Parathyroid adenoma (tissue), 2 donors: ENCODE measurements at regions not wholly inside any gene's neighbourhood (a gene's known extent, or its start where the extent isn't known, plus 50 kb on each side); places are given as distances from the start of the nearest gene placed in this dataset.

Source experiments
- H2AFZ ChIP-seq: fragments of 300-600 bp; sonication (generic); one replicate; pipeline ENCODE4 v1.7.0; 2017; ENCODE audit warnings: antibody characterized with exemption, mild to moderate bottlenecking
- H3K27ac ChIP-seq: fragments of 300-600 bp; sonication (generic); one replicate; pipeline ENCODE4 v1.7.0; 2017
- H3K27me3 ChIP-seq: fragments of 300-600 bp; sonication (generic); one replicate; pipeline ENCODE4 v1.7.0; 2017; ENCODE audit warnings: low read length; ENCODE audit not compliant: control insufficient read depth, insufficient read depth
- H3K36me3 ChIP-seq: fragments of 300-600 bp; sonication (generic); one replicate; pipeline ENCODE4 v1.7.0; 2017; ENCODE audit warnings: low read length; ENCODE audit not compliant: control insufficient read depth, insufficient read depth
- H3K4me1 ChIP-seq: fragments of 300-600 bp; sonication (generic); one replicate; pipeline ENCODE4 v1.7.0; 2017; ENCODE audit warnings: control low read depth
- H3K4me2 ChIP-seq: fragments of 300-600 bp; sonication (generic); one replicate; pipeline ENCODE4 v1.7.0; 2017; ENCODE audit warnings: low read length
- H3K4me3 ChIP-seq: fragments of 300-600 bp; sonication (generic); one replicate; pipeline ENCODE4 v1.7.0; 2017; ENCODE audit warnings: low read depth, low read length
- H3K79me2 ChIP-seq: fragments of 300-600 bp; sonication (generic); one replicate; pipeline ENCODE4 v1.7.0; 2017; ENCODE audit warnings: control low read depth
- H3K9ac ChIP-seq: fragments of 300-600 bp; sonication (generic); one replicate; pipeline ENCODE4 v1.7.0; 2017; ENCODE audit warnings: mild to moderate bottlenecking
- H3K9me3 ChIP-seq: fragments of 300-600 bp; sonication (generic); one replicate; pipeline ENCODE4 v1.7.0; 2017; ENCODE audit warnings: low read length; ENCODE audit not compliant: control insufficient read depth
- TF ChIP-seq, protein P1 (sequence below): fragments of 300-600 bp; sonication (generic); IDR thresholded peaks from one replicate; pipeline ENCODE4 v1.7.0; 2017; ENCODE audit warnings: antibody characterized with exemption, mild to moderate bottlenecking
- donor health status: primary hyperparathyroidism.

- Histone ChIP-seq H3K9me3 (no peaks in the 10 kb centered on the region), H3K9ac (no peak overlapping the region), H3K4me3 (no peak overlapping the region), H3K79me2 (no peaks in the 10 kb centered on the region), H3K4me2 (no peak overlapping the region), H3K27me3 (no peaks in the 10 kb centered on the region), H2AFZ (no peak overlapping the region), H3K27ac (no peak overlapping the region), H3K36me3 (no peaks in the 10 kb centered on the region), H3K4me1 (no peaks in the 10 kb centered on the region)
- TF ChIP-seq, protein P1, sequence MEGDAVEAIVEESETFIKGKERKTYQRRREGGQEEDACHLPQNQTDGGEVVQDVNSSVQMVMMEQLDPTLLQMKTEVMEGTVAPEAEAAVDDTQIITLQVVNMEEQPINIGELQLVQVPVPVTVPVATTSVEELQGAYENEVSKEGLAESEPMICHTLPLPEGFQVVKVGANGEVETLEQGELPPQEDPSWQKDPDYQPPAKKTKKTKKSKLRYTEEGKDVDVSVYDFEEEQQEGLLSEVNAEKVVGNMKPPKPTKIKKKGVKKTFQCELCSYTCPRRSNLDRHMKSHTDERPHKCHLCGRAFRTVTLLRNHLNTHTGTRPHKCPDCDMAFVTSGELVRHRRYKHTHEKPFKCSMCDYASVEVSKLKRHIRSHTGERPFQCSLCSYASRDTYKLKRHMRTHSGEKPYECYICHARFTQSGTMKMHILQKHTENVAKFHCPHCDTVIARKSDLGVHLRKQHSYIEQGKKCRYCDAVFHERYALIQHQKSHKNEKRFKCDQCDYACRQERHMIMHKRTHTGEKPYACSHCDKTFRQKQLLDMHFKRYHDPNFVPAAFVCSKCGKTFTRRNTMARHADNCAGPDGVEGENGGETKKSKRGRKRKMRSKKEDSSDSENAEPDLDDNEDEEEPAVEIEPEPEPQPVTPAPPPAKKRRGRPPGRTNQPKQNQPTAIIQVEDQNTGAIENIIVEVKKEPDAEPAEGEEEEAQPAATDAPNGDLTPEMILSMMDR: no peak
These were observed 64.3 kb upstream of the DMRTA1 start for GRCh38 chr9:22382331-22382730.

DNA sequence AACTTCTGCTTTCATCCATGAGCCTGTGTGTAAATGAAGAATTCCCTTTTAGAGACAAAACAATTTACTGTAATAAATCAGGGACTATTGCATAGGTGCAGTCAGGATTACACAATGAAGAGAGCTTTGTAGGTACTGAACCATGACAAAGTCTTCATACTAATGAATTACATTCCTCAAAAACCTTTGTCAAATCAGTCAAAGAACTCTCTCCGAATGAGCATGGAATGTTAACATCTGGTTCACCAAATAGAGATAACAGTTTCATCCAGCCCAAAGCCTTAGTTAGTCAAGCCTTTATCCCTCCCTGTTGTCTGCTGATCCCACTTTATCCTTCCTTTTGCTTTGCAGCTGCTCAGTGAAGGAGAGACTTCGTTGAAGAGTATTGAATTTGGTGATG is 62.9 kb upstream of the DMRTA1 start:
- no peak overlapping the region for H3K4me3 ChIP-seq
- no peaks in the 10 kb centered on the region for H3K36me3 ChIP-seq
- TF ChIP-seq, protein P1: no peak
- no peak overlapping the region for H3K9ac ChIP-seq
- H3K27me3 ChIP-seq: no peaks in the 10 kb centered on the region
- H2AFZ ChIP-seq: no peak overlapping the region
- no peaks in the 10 kb centered on the region for H3K4me1 ChIP-seq
- no peaks in the 10 kb centered on the region for H3K9me3 ChIP-seq
- H3K79me2 ChIP-seq: no peaks in the 10 kb centered on the region
- no peak overlapping the region for H3K4me2 ChIP-seq
- no peak overlapping the region for H3K27ac ChIP-seq

GRCh38 chr9:22389271-22389670 is 57.4 kb upstream of the DMRTA1 start:
- H3K79me2 ChIP-seq: no peaks in the 10 kb centered on the region
- no peaks in the 10 kb centered on the region for H3K9me3 ChIP-seq
- H3K27ac ChIP-seq: no peak overlapping the region
- TF ChIP-seq, protein P1: no peak
- H3K36me3 ChIP-seq: no peaks in the 10 kb centered on the region
- H3K4me2 ChIP-seq: no peak overlapping the region
- no peak overlapping the region for H2AFZ ChIP-seq
- H3K4me3 ChIP-seq: no peak overlapping the region
- no peaks in the 10 kb centered on the region for H3K27me3 ChIP-seq
- H3K4me1 ChIP-seq: no peaks in the 10 kb centered on the region
- H3K9ac ChIP-seq: no peak overlapping the region

DNA sequence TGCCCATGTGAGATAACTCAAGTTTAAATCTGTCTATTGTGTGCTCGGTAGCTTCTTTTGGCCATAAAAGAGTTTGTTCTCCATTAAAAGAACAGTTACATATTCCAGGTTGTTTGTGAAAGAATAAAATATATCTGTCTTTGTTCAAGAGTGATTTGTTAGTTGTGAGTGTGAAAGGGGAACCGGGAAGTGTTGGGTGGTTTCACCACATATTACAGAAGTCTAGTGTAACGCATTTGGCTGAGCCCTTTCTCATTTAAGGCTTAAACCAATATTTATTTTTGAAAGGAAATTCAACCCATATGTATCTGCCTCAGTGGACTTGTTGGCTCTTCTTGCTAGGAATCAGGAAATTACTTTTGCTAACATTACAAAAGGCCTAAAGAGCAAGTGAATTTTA is 54.1 kb upstream of the DMRTA1 start:
- TF ChIP-seq, protein P1: no peak
- Histone ChIP-seq H3K4me1 (no peaks in the 10 kb centered on the region), H3K9me3 (no peaks in the 10 kb centered on the region), H3K36me3 (no peaks in the 10 kb centered on the region), H3K4me3 (no peak overlapping the region), H3K9ac (no peak overlapping the region), H3K27ac (no peak overlapping the region), H2AFZ (no peak overlapping the region), H3K79me2 (no peaks in the 10 kb centered on the region), H3K27me3 (no peaks in the 10 kb centered on the region), H3K4me2 (no peak overlapping the region)

DNA sequence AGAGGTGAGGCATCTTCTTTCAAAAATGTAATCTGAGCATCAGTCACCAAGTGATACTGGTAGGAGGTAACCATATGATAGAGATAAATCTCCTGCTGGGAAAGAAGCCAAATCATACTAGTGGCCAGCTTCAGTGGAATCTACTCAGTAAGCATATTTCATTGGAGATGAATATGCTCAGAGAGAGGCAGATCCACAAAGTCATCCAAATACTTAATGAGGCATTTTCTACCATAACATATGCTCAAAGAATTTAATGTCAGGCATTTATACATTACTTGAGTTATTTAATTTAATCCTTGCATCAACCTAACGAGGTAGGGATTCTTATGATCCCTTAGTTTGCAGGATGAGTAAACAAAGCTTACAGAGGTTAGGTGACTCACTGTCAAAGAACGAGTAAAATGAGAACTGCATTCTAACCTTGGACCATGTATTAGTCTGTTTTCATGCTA is 50.9 kb upstream of the DMRTA1 start:
- no peak overlapping the region for H3K4me3 ChIP-seq
- H3K36me3 ChIP-seq: no peaks in the 10 kb centered on the region
- no peaks in the 10 kb centered on the region for H3K9me3 ChIP-seq
- no peaks in the 10 kb centered on the region for H3K4me1 ChIP-seq
- H3K27ac ChIP-seq: no peak overlapping the region
- no peak overlapping the region for H2AFZ ChIP-seq
- TF ChIP-seq, protein P1: no peak
- H3K4me2 ChIP-seq: no peak overlapping the region
- H3K27me3 ChIP-seq: no peaks in the 10 kb centered on the region
- H3K79me2 ChIP-seq: no peaks in the 10 kb centered on the region
- no peak overlapping the region for H3K9ac ChIP-seq
